ENCODE measurements at regions not wholly inside any gene's neighbourhood (a gene's known extent, or its start where the extent isn't known, plus 50 kb on each side); places are given as distances from the start of the nearest gene placed in this dataset.
A peak's percentile ranks its signal among the peaks of the same experiment; 100 is the strongest.

GRCh38 chr18:24704946-24705630 is 244.7 kb downstream of the HRH4 start:
- TF ChIP-seq CTCF (IDR thresholded peaks at IDR 0.05), result no peak
- TF ChIP-seq POLR2AphosphoS5 (IDR thresholded peaks at IDR 0.05; ENCODE audit: low read depth, low read length), result no peak
- no peak for TF ChIP-seq REST (IDR thresholded peaks at IDR 0.05; ENCODE audit: insufficient read depth in 1 of 2, low read depth in 2 of 2, low read length in 1 of 2)
- peak; percentile 52; the same call in 1 of the 2 replicates for TF ChIP-seq TCF7L2 (IDR thresholded peaks at IDR 0.05; ENCODE audit: low read depth, low read length)
- no peak for TF ChIP-seq SIN3A (IDR thresholded peaks at IDR 0.05; ENCODE audit: borderline replicate concordance, insufficient read depth, low read depth, low read length)
